GM19455 (cell line): ENCODE measurements at regions not wholly inside any gene's neighbourhood (a gene's known extent, or its start where the extent isn't known, plus 50 kb on each side); places are given as distances from the start of the nearest gene placed in this dataset.

Experiments
- ATAC-seq: cut with Tn5 transposase; IDR thresholded peaks from one replicate; pipeline ENCODE4 v1.9.1; 2021; ENCODE audit not compliant: unreplicated experiment

GRCh38 chr6:114592506-114592905 is 249.7 kb upstream of the HS3ST5 start:
- ATAC-seq, result no peak

- no peak for ATAC-seq
Measured at GRCh38 chr6:114588726-114589125, 245.9 kb upstream of the HS3ST5 start.

- no peak for ATAC-seq
Measured at GRCh38 chr6:114586298-114586697, 243.5 kb upstream of the HS3ST5 start.

DNA sequence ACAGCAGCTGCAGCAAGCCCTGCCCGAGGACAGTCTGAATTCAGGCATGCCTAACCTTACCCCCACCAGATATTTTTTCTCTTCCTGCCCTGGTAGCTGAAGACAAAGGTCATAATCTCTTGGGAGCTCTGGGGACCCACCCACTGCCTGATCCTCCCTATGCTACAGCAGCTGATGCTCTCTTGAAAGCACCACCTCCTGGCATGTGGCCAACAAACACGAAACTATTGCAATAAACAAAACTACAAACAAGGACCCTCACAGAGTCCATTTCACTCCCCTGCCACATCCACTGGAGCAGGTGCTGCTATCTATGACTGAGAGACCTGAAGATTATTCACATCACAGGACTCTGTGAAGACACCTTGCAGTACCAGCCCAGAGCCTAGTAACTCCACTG is 238.5 kb upstream of the HS3ST5 start:
- no peak for ATAC-seq

DNA sequence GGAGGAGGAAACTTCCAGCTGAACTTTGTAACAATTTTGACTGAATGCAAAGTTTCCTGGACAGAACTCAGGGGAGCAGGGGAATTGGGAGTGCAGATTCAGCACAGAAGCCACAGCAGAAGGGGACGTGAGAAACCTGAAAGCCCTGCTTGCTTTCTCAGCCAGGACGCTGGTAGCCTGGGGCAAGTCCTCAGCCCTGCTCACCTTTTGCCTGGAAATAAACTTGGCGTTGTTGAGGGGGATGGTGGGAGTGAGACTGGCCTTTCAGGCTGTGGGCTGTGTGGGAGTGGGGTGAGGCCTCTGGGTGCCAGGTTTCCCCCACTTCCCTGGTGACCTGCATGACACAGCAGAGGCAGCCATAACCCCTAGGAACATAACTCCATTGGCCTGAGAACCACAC is 238.1 kb upstream of the HS3ST5 start:
- ATAC-seq, result no peak

- ATAC-seq, result no peak
Measured at GRCh38 chr6:114579486-114579885, 236.7 kb upstream of the HS3ST5 start.

DNA sequence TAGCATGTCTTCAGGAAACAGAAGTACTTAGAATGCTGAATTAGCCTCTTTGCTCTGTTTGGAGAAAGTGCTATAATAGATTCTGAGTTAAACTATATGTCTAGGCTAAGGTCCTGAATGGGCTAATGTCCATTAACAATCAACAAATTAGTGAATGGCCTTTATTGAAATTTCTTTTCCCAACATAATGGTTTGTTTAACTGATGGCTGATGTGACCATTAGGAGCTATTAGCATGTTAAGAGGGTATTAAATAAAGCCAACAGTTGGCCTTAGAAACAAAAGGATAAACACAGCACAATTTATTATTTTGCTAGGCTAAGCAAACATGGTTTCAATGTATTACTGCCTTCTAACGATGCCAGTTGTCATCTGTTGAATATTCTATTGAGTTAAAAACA is 234.3 kb upstream of the HS3ST5 start:
- ATAC-seq, result no peak

GRCh38 chr6:114576330-114576729 is 233.5 kb upstream of the HS3ST5 start:
- no peak for ATAC-seq

DNA sequence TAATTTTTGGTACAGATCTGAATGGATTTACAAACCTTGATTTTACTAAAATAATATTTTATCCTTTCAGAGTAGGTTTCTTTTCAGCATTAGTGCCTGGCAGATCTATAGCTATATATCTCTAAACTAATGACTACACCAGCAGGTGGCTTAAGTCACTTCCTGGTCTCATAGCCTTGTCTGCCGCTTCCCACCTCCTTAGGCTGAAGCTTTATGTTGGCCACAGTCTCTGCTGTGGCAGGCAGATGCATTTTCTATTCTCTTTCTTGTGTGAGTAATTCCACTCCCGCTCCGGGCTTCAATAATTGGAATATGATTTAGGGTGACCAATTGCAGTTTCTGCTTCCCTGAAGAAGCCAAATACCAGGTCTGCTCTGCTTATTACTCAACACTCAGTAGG is 226.8 kb upstream of the HS3ST5 start:
- ATAC-seq, result no peak

GRCh38 chr6:114564302-114564933 is 221.6 kb upstream of the HS3ST5 start:
- no peak for ATAC-seq

DNA sequence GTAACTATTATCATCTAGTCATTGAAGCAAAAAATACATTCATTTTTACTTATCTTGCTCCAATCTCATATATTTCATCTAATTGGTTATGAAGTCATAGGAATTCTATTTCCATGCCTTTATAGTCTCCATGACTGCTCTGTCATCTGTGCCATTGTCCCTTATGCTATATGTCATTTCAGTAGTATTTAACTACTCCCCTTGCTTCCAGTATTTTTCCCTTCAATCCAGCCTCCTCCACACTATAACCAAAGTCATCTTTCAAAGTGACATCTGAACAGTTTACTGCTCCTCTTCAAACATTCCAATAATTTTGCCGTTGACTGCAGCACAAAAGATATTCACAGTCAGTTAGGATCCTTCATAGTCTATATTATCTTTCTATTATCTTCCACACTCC is 216.6 kb upstream of the HS3ST5 start:
- no peak for ATAC-seq

DNA sequence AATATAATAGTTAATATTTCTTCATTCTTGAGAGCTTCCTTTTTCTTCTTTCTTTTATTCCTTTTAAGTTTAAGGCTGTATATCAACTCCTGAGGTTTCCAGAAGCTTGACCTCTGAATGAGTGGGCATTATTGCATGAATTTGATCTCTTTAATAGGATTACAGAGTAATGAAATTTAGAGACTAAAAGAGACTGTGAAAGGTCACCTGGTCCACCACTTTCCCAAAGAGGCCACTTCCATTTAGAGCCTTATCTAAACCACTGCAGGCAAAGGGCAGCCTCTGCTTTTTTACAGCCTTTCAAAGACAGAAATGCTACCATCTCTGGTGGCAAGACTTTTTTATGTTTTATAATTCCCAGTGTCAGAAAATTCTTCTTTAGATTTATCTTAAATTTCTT is 215.3 kb upstream of the HS3ST5 start:
- ATAC-seq, result no peak

DNA sequence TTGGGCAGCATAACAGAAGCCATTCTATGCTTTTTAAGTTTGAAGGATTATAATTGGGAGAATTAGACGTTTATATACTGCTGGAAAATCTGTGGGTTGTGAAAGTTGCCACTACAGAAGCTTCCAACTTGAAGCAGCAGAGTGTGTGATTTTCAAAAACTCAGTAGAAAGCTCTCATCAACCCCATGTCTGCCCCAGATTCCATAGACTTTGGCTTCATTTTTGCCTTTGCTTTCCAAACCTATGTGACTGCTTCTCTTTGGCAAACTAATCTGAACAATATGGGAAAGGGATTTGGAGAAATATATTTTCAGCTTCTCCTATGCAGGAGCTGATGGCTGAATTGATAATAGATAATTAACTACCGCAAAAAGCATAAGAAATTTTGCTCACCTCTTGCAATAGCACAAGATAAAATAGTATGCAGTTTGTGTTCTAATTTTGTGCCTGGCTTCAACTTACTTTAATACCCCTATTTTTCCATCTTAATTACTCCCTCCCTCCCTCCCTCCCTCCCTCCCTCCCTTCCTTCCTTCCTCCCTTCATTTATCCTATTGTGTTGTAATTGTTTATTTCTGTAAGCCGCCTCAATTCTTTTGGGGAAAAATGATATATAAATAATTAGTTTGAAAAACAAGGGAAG is 214.1 kb upstream of the HS3ST5 start:
- no peak for ATAC-seq

GRCh38 chr6:114550316-114550715 is 207.5 kb upstream of the HS3ST5 start:
- ATAC-seq, result no peak

- ATAC-seq, result no peak
Measured at GRCh38 chr6:114543696-114544095, 200.9 kb upstream of the HS3ST5 start.

DNA sequence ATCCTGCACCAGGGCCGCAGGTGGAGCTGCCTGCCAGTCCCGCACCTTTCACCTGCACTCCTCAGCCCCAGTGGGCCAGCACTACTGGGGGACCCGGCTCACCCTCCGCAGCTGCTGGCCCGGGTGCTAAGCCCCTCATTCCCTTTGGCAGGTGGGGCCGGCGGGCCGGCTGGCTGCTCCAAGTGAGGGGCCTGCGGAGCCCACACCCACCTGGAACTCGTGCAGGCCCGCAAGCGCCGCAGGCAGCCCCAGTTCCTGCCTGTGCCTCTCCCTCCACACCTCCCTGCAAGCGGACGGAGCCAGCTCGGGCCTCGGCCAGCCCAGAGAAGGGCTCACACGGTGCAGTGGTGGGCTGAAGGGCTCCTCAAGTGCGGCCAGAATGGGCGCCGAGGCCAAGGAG is 199.0 kb upstream of the HS3ST5 start:
- ATAC-seq, result no peak

DNA sequence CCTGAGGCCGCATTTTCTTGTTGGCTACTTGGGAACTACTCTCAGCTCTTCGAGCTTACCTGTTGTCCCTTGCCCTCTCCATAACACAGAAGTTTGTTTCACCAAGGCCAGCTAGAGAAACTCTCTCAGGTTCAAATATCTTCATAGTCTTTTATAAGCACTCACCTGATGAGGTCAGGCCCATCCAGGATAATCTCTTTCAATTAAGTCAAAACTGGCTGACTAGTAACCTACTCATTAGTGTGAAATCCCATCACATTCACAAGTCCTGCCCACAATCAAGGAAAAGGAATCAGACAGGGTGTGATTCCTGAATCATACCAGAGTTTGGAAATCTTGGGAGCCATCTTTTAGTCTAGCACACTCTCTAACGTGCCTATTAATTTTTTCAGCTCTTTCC is 195.2 kb upstream of the HS3ST5 start:
- no peak for ATAC-seq

- no peak for ATAC-seq
Measured at GRCh38 chr6:114534813-114535212, 192.0 kb upstream of the HS3ST5 start.

GRCh38 chr6:114524081-114524480 is 181.3 kb upstream of the HS3ST5 start:
- ATAC-seq, result no peak

- ATAC-seq, result no peak
Measured at GRCh38 chr6:114523508-114523907, 180.7 kb upstream of the HS3ST5 start.

GRCh38 chr6:114521926-114522325 is 179.1 kb upstream of the HS3ST5 start:
- ATAC-seq, result no peak

DNA sequence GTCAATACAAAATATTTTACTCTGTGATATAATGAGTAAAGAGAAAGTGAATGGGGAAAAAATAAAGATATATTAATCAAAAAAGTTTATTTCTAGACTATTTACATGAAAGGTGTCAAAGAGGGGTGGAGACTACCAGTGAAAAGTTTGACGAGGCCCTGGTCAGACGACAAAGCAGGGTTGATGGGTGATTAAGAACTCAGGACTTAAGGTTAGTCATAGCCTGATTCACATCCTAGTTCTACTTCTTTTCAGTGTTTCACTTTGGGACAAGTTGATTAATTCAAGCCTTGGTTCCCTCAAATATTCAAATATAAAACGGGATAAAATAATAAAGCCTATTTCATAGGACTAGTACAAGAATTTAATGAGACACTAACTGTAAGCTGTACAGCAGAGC is 178.2 kb upstream of the HS3ST5 start:
- ATAC-seq, result no peak

DNA sequence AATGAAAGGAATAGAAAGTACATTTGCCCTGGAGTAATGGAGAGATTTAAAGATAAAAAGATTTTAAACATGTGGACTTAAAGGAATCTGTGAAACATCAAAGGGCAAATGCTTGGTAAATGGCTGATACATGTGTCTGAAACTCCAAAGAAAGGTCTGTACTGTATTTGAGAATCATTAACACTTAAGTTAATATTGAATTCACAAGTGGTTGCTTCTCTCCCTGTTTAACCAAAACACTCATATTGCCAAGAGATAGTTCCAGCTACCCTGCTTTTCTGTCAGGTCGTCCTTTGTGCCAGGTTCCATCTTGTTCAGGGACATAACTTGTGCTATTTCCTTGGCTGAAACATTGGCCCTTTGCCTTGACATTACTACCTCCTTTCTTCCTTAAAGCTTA is 171.3 kb upstream of the HS3ST5 start:
- no peak for ATAC-seq
